Adrenal gland (tissue), 9 donors: ENCODE measurements at regions not wholly inside any gene's neighbourhood (a gene's known extent, or its start where the extent isn't known, plus 50 kb on each side); places are given as distances from the start of the nearest gene placed in this dataset.

ENCODE experiments used
- DNase-seq, 7 donors: peaks; one replicate each; pipeline ENCODE4 v3.0.0-alpha.2; 2019 to 2020
- H3K27ac ChIP-seq, 5 donors: fragments of 200-600 bp; sonication (generic) in 4 of 5; 1 replicate in 3 of 5; 2 replicates in 2 of 5; pipeline versions ENCODE4 v1.5.1 to v1.8.0; 2016 to 2020; ENCODE audit warnings: mild to moderate bottlenecking in 1 of 5
- H3K27me3 ChIP-seq: fragments of 200-600 bp; 2 replicates; pipeline ENCODE4 v1.8.0; 2021
- H3K36me3 ChIP-seq, 2 donors: fragments of 200-600 bp; replicated peaks in 1 of 2; 1 replicate in 1 of 2; 2 replicates in 1 of 2; pipeline versions ENCODE4 v1.5.1 to v1.8.0; 2018 to 2022
- H3K4me1 ChIP-seq, 2 donors: fragments of 200-600 bp; replicated peaks in 1 of 2; 1 replicate in 1 of 2; 2 replicates in 1 of 2; pipeline versions ENCODE4 v1.5.1 to v1.8.0; 2018 to 2021
- H3K4me3 ChIP-seq, 4 donors: fragments of 200-600 bp; sonication (generic) in 3 of 4; one replicate each; pipeline ENCODE4 v1.5.1; 2016 to 2018
- H3K9me3 ChIP-seq, 3 donors: fragments of 200-600 bp; sonication (generic) in 1 of 3; replicated peaks in 1 of 3; 1 replicate in 2 of 3; 2 replicates in 1 of 3; pipeline versions ENCODE4 v1.5.1 to v1.8.0; 2016 to 2021
- CTCF ChIP-seq, 6 experiments: fragments of 450-650 bp in 4 of 6; fragments of 200-600 bp in 2 of 6; sonication (generic) in 1 of 6; IDR thresholded peaks; 1 replicate in 5 of 6; 2 replicates in 1 of 6; pipeline versions ENCODE4 v1.5.1 to v1.8.0; 2016 to 2021; ENCODE audit warnings: antibody characterized with exemption in 6 of 6, mild to moderate bottlenecking in 2 of 6, moderate library complexity in 1 of 6
- POLR2A ChIP-seq, 2 donors: fragments of 450-650 bp; IDR thresholded peaks; one replicate each; pipeline ENCODE4 v1.6.1; 2017; ENCODE audit warnings: antibody characterized with exemption in 2 of 2, mild to moderate bottlenecking in 2 of 2, moderate library complexity in 1 of 2
- WGBS, 4 donors: extraction: QIAGEN DNeasy Blood & Tissue Kit in 2 of 4; methylation state at CpG; one replicate each; pipeline versions ENCODE4 v1.1.5 to v1.1.7; 2013 to 2017; 5-methylcytosine and 5-hydroxymethylcytosine counted together
- intact Hi-C, 2 donors: fragments of 100-400 bp; cut with DNase I; formaldehyde crosslinking; loops; one replicate each; pipeline versions ENCODE4 v1.14.1 to v1.15.0; 2022 to 2023
- donor health status: healthy with polysubstance abuse.
- donor health status: Bipolar disorder and iron deficiency.
- donor health status: DM: yes; HTN: yes; CAD: no.
- donor health status: DM: no; HTN: no; CAD: no.
- donor health status: DM: no; HTN: no; CAD: no.

GRCh38 chr10:44786286-44786850 is 124.8 kb upstream of the TMEM72 start:
- peaks cover 6% of the 10 kb centered on the region in 2 donors for H3K4me1 ChIP-seq
- intact Hi-C loops: no loop called here
- 51 to 66% (median 56%) methylated on average over 7 of the region's 7 CpGs for WGBS, 4 donors
- no peaks in the 10 kb centered on the region for H3K27me3 ChIP-seq
- DNase-seq: peak in 5 of 7 donors; percentile 30 to 66 (median 43)
- H3K36me3 ChIP-seq: no peaks in the 10 kb centered on the region
- TF ChIP-seq POLR2A (IDR thresholded peaks at IDR 0.05) (no peak), CTCF (IDR thresholded peaks at IDR 0.05) (no peak)
- H3K4me3 ChIP-seq: no peak overlapping the region
- H3K9me3 ChIP-seq: no peaks in the 10 kb centered on the region
- H3K27ac ChIP-seq: no peak overlapping the region

GRCh38 chr10:44787480-44788075 is 123.6 kb upstream of the TMEM72 start:
- 79 to 86% (median 83%) methylated on average over 7 of the region's 7 CpGs for WGBS, 4 donors
- intact Hi-C loops: no loop called here
- Histone ChIP-seq H3K36me3 (no peaks in the 10 kb centered on the region), H3K4me1 (peaks cover 6% of the 10 kb centered on the region in 2 donors), H3K27ac (no peak overlapping the region), H3K9me3 (no peaks in the 10 kb centered on the region), H3K27me3 (no peaks in the 10 kb centered on the region), H3K4me3 (no peak overlapping the region)
- TF ChIP-seq CTCF (IDR thresholded peaks at IDR 0.05) (no peak), POLR2A (IDR thresholded peaks at IDR 0.05) (no peak)
- DNase-seq: no peak

- DNase-seq: no peak
- Histone ChIP-seq H3K36me3 (no peaks in the 10 kb centered on the region), H3K4me1 (peaks cover 6% of the 10 kb centered on the region in 2 donors), H3K4me3 (no peak overlapping the region), H3K9me3 (no peaks in the 10 kb centered on the region), H3K27ac (no peak overlapping the region), H3K27me3 (no peaks in the 10 kb centered on the region)
- intact Hi-C loops: no loop called here
- TF ChIP-seq CTCF (IDR thresholded peaks at IDR 0.05) (no peak), POLR2A (IDR thresholded peaks at IDR 0.05) (no peak)
- 76 to 80% (median 78%) methylated on average over 11 to 12 of the region's 12 CpGs for WGBS, 4 donors
Observed at GRCh38 chr10:44788147-44789129, 122.7 kb upstream of the TMEM72 start.

GRCh38 chr10:44792119-44792775 is 118.9 kb upstream of the TMEM72 start:
- H3K4me1 ChIP-seq: no peaks in the 10 kb centered on the region
- H3K27me3 ChIP-seq: no peaks in the 10 kb centered on the region
- H3K36me3 ChIP-seq: no peaks in the 10 kb centered on the region
- H3K4me3 ChIP-seq: no peak overlapping the region
- WGBS, 4 donors: 77 to 82% (median 80%) methylated on average over 5 of the region's 5 CpGs
- intact Hi-C loops: no loop called here
- no peak for TF ChIP-seq CTCF (IDR thresholded peaks at IDR 0.05)
- TF ChIP-seq POLR2A (IDR thresholded peaks at IDR 0.05): no peak
- no peak for DNase-seq
- no peaks in the 10 kb centered on the region for H3K9me3 ChIP-seq
- H3K27ac ChIP-seq: no peak overlapping the region
